Esophagus squamous epithelium (tissue), 4 donors: ENCODE measurements at regions not wholly inside any gene's neighbourhood (a gene's known extent, or its start where the extent isn't known, plus 50 kb on each side); places are given as distances from the start of the nearest gene placed in this dataset.
A peak's percentile ranks its signal among the peaks of the same experiment; 100 is the strongest.

Source experiments
- POLR2A ChIP-seq, 4 donors: fragments of 450-650 bp; IDR thresholded peaks; one replicate each; pipeline ENCODE4 v1.6.1; 2017; ENCODE audit warnings: antibody characterized with exemption in 4 of 4, mild to moderate bottlenecking in 4 of 4, moderate library complexity in 3 of 4
- TF ChIP-seq, protein P1 (sequence below), 6 experiments: fragments of 450-650 bp in 4 of 6; fragments of 200-600 bp in 2 of 6; sonication (generic) in 2 of 6; IDR thresholded peaks; one replicate each; pipeline ENCODE4 v1.5.1; 2016 to 2019; ENCODE audit warnings: antibody characterized with exemption in 6 of 6, mild to moderate bottlenecking in 4 of 6, moderate library complexity in 4 of 6

DNA sequence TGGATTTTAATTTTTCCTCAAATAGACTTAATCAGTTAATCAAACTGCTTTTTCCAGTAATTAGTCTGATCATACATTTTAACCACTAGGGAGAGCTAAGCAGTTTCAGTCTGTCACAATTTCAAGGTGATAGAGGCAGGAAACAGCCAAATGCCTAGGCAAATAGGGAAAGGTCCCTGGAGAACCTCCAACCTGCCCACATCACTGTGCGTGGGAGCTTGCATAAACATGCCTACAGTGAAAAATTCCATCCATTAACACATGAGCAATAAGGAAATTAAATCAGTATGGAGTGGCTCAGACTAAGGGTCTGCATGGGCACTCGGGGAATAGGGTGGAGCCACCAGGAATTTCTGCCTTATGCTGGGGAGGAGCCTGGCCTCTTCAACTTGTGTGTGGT lies 74.6 kb downstream of the AASDHPPT start:
- TF ChIP-seq, protein P1, sequence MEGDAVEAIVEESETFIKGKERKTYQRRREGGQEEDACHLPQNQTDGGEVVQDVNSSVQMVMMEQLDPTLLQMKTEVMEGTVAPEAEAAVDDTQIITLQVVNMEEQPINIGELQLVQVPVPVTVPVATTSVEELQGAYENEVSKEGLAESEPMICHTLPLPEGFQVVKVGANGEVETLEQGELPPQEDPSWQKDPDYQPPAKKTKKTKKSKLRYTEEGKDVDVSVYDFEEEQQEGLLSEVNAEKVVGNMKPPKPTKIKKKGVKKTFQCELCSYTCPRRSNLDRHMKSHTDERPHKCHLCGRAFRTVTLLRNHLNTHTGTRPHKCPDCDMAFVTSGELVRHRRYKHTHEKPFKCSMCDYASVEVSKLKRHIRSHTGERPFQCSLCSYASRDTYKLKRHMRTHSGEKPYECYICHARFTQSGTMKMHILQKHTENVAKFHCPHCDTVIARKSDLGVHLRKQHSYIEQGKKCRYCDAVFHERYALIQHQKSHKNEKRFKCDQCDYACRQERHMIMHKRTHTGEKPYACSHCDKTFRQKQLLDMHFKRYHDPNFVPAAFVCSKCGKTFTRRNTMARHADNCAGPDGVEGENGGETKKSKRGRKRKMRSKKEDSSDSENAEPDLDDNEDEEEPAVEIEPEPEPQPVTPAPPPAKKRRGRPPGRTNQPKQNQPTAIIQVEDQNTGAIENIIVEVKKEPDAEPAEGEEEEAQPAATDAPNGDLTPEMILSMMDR (IDR thresholded peaks at IDR 0.05): peak in 4 of 6 experiments; percentile 20 to 56 (median 30)
- TF ChIP-seq POLR2A (IDR thresholded peaks at IDR 0.05): no peak
